ENCODE measurements at regions not wholly inside any gene's neighbourhood (a gene's known extent, or its start where the extent isn't known, plus 50 kb on each side); places are given as distances from the start of the nearest gene placed in this dataset.

GRCh38 chr7:85512790-85513189 is 325.9 kb upstream of the SEMA3D start:
- H3K4me1 ChIP-seq (ENCODE audit: control insufficient read depth in 1 of 2, insufficient read depth in 2 of 2, low read length in 2 of 2): no peaks in the 10 kb centered on the region
- H3K9me3 ChIP-seq (ENCODE audit: control insufficient read depth in 1 of 2, insufficient read depth in 1 of 2, low read depth in 1 of 2, low read length in 2 of 2): no peaks in the 10 kb centered on the region
- intact Hi-C loops (cut with micrococcal nuclease): no loop called here
- no peaks in the 10 kb centered on the region for H3K9me2 ChIP-seq (ENCODE audit: insufficient read depth)
- no peak overlapping the region for H3K4me2 ChIP-seq (ENCODE audit: low read length)
- no TSS peak for BruUV-seq (replicated peaks)
- no peak overlapping the region for H3K9ac ChIP-seq (ENCODE audit: low read length)
- no peaks in the 10 kb centered on the region for H3K27me3 ChIP-seq (ENCODE audit: insufficient read depth, low read length)
- no peak overlapping the region for H3K27ac ChIP-seq (ENCODE audit: low read depth, low read length)
- H2AFZ ChIP-seq (ENCODE audit: low read depth, low read length, poor library complexity, severe bottlenecking): no peak overlapping the region
- no peak overlapping the region for H3K4me3 ChIP-seq (replicated peaks in 1 of 2; ENCODE audit: low read depth in 1 of 2, low read length in 2 of 2)
- no peak for DNase-seq (ENCODE audit: low read depth, low spot score)
- ChIA-PET POLR2A (no interaction called here), CTCF (no interaction called here), RAD21 (ENCODE audit: low non-redundant PET in 1 of 2, low total read pairs in 2 of 2, uncharacterized antibody in 2 of 2, unreplicated experiment in 2 of 2) (no interaction called here)
- H3K79me2 ChIP-seq (ENCODE audit: insufficient read depth, low read length): no peaks in the 10 kb centered on the region
- no peaks in the 10 kb centered on the region for H4K20me1 ChIP-seq (ENCODE audit: insufficient read depth)
- no peak for ATAC-seq
- TF ChIP-seq EGR1 (IDR thresholded peaks at IDR 0.05; ENCODE audit: low read depth) (no peak), EZH2 (IDR thresholded peaks at IDR 0.05) (no peak), ZNF274 (IDR thresholded peaks at IDR 0.05; ENCODE audit: low read depth, low read length) (no peak), POLR2A (IDR thresholded peaks at IDR 0.05; ENCODE audit: borderline replicate concordance, extremely low read depth, insufficient read depth, insufficient read length) (no peak)
- TF ChIP-seq, protein P1, sequence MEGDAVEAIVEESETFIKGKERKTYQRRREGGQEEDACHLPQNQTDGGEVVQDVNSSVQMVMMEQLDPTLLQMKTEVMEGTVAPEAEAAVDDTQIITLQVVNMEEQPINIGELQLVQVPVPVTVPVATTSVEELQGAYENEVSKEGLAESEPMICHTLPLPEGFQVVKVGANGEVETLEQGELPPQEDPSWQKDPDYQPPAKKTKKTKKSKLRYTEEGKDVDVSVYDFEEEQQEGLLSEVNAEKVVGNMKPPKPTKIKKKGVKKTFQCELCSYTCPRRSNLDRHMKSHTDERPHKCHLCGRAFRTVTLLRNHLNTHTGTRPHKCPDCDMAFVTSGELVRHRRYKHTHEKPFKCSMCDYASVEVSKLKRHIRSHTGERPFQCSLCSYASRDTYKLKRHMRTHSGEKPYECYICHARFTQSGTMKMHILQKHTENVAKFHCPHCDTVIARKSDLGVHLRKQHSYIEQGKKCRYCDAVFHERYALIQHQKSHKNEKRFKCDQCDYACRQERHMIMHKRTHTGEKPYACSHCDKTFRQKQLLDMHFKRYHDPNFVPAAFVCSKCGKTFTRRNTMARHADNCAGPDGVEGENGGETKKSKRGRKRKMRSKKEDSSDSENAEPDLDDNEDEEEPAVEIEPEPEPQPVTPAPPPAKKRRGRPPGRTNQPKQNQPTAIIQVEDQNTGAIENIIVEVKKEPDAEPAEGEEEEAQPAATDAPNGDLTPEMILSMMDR (IDR thresholded peaks at IDR 0.05 in 2 of 3, conservative IDR thresholded peaks at IDR 0.05 in 1 of 3; ENCODE audit: borderline replicate concordance in 1 of 3, insufficient read depth in 1 of 3, low read depth in 2 of 3, low read length in 2 of 3): no peak
- H3K36me3 ChIP-seq (ENCODE audit: control insufficient read depth in 1 of 2, insufficient read depth in 2 of 2, low read length in 2 of 2): no peaks in the 10 kb centered on the region

GRCh38 chr7:85510287-85510686 is 323.4 kb upstream of the SEMA3D start:
- CTCF ChIA-PET: no interaction called here

More at GRCh38 chr7:85510287-85510686, 323.4 kb upstream of the SEMA3D start:
- H3K4me3 ChIP-seq (replicated peaks in 1 of 2; ENCODE audit: low read depth in 1 of 2, low read length in 2 of 2): no peak overlapping the region
- BruUV-seq (replicated peaks): no TSS peak
- intact Hi-C loops (cut with micrococcal nuclease): no loop called here
- no peak for ATAC-seq
- H4K20me1 ChIP-seq (ENCODE audit: insufficient read depth): no peaks in the 10 kb centered on the region
- no peaks in the 10 kb centered on the region for H3K9me3 ChIP-seq (ENCODE audit: control insufficient read depth in 1 of 2, insufficient read depth in 1 of 2, low read depth in 1 of 2, low read length in 2 of 2)
- no peak overlapping the region for H3K27ac ChIP-seq (ENCODE audit: low read depth, low read length)
- no peak for DNase-seq (ENCODE audit: low read depth, low spot score)
- no peaks in the 10 kb centered on the region for H3K27me3 ChIP-seq (ENCODE audit: insufficient read depth, low read length)
- H3K4me2 ChIP-seq (ENCODE audit: low read length): no peak overlapping the region
- TF ChIP-seq POLR2A (IDR thresholded peaks at IDR 0.05; ENCODE audit: borderline replicate concordance, extremely low read depth, insufficient read depth, insufficient read length) (no peak), ATF3 (IDR thresholded peaks at IDR 0.05) (no peak), ZBTB33 (IDR thresholded peaks at IDR 0.05; ENCODE audit: extremely low read depth, insufficient replicate concordance, low read length) (no peak)
- no peak overlapping the region for H3K9ac ChIP-seq (ENCODE audit: low read length)
- RAD21 ChIA-PET (ENCODE audit: low non-redundant PET in 1 of 2, low total read pairs in 2 of 2, uncharacterized antibody in 2 of 2, unreplicated experiment in 2 of 2): no interaction called here
- H3K36me3 ChIP-seq (ENCODE audit: control insufficient read depth in 1 of 2, insufficient read depth in 2 of 2, low read length in 2 of 2): no peaks in the 10 kb centered on the region
- H2AFZ ChIP-seq (ENCODE audit: low read depth, low read length, poor library complexity, severe bottlenecking): no peak overlapping the region
- no peaks in the 10 kb centered on the region for H3K79me2 ChIP-seq (ENCODE audit: insufficient read depth, low read length)
- POLR2A ChIA-PET: no interaction called here
- H3K9me2 ChIP-seq (ENCODE audit: insufficient read depth): no peaks in the 10 kb centered on the region
- no peaks in the 10 kb centered on the region for H3K4me1 ChIP-seq (ENCODE audit: control insufficient read depth in 1 of 2, insufficient read depth in 2 of 2, low read length in 2 of 2)
